Activated CD8-positive, alpha-beta T cell treated with anti-CD3 and anti-CD28 coated beads, Interleukin-2, amount 10 ng/mL, durations not matched to agents 7 days and 5 days (primary cell): ENCODE measurements at regions not wholly inside any gene's neighbourhood (a gene's known extent, or its start where the extent isn't known, plus 50 kb on each side); places are given as distances from the start of the nearest gene placed in this dataset.
"Not testable (repeated sequence)": the region's sequence is repeated elsewhere in the genome, so short reads cannot be mapped to it uniquely, and the experiment has no call there.

ENCODE experiments used
- ATAC-seq: fragments of 150-1000 bp; cut with Tn5 transposase; one replicate; pipeline ENCODE4 v1.10.0; 2021; ENCODE audit warnings: moderate library complexity
- CTCF ChIA-PET: fragments of 350-600 bp; sonication (Branson Sonifier 250); formaldehyde crosslinking; loops from one replicate; lab custom pipeline; 2021; ENCODE audit warnings: antibody characterized with exemption; lab: Charles Lee
- POLR2A ChIA-PET: fragments of 350-600 bp; sonication (Branson Sonifier 250); formaldehyde crosslinking; loops from one replicate; lab custom pipeline; 2021; ENCODE audit warnings: antibody characterized with exemption; lab: Charles Lee
- DNase-seq: peaks from one replicate; pipeline ENCODE4 v3.0.0-alpha.2; 2020
- H3K27ac Mint-ChIP-seq: one replicate; pipeline ENCODE4 v1.8.0; 2021; ENCODE audit warnings: mild to moderate bottlenecking, mixed read lengths
- H3K27me3 Mint-ChIP-seq: one replicate; pipeline ENCODE4 v1.8.0; 2021; ENCODE audit warnings: low read depth, mixed read lengths
- H3K36me3 Mint-ChIP-seq: one replicate; pipeline ENCODE4 v1.8.0; 2021; ENCODE audit warnings: low read depth, mixed read lengths
- H3K4me1 Mint-ChIP-seq: one replicate; pipeline ENCODE4 v1.8.0; 2021; ENCODE audit warnings: low read depth, mixed read lengths
- H3K4me3 Mint-ChIP-seq: one replicate; pipeline ENCODE4 v1.8.0; 2021; ENCODE audit warnings: mild to moderate bottlenecking, mixed read lengths
- H3K9me3 Mint-ChIP-seq: one replicate; pipeline ENCODE4 v1.8.0; 2022; ENCODE audit warnings: mixed read lengths; ENCODE audit not compliant: insufficient read depth

GRCh38 chr3:159026510-159026909 is 224.7 kb downstream of the MFSD1 start:
- Mint-ChIP-seq H3K27ac (no peak overlapping the region), H3K27me3 (no peaks in the 10 kb centered on the region), H3K4me3 (no peak overlapping the region), H3K4me1 (no peaks in the 10 kb centered on the region), H3K36me3 (no peaks in the 10 kb centered on the region), H3K9me3 (no peaks in the 10 kb centered on the region)
- DNase-seq (no peak), ATAC-seq (no peak)
- CTCF ChIA-PET: no interaction called here
- POLR2A ChIA-PET: no interaction called here

- H3K4me1 Mint-ChIP-seq: no peaks in the 10 kb centered on the region
- DNase-seq: no peak
- CTCF ChIA-PET: no interaction called here
- no peak for ATAC-seq
- no peak overlapping the region for H3K4me3 Mint-ChIP-seq
- H3K36me3 Mint-ChIP-seq: no peaks in the 10 kb centered on the region
- POLR2A ChIA-PET: no interaction called here
- no peaks in the 10 kb centered on the region for H3K9me3 Mint-ChIP-seq
- no peaks in the 10 kb centered on the region for H3K27me3 Mint-ChIP-seq
- no peak overlapping the region for H3K27ac Mint-ChIP-seq
Measured at GRCh38 chr3:159028706-159029105, 226.9 kb downstream of the MFSD1 start.

- no peak for ATAC-seq
- CTCF ChIA-PET: no interaction called here
- no peak overlapping the region for H3K27ac Mint-ChIP-seq
- no peaks in the 10 kb centered on the region for H3K36me3 Mint-ChIP-seq
- H3K4me3 Mint-ChIP-seq: no peak overlapping the region
- H3K27me3 Mint-ChIP-seq: no peaks in the 10 kb centered on the region
- DNase-seq: no peak
- POLR2A ChIA-PET: no interaction called here
- H3K4me1 Mint-ChIP-seq: no peaks in the 10 kb centered on the region
- no peaks in the 10 kb centered on the region for H3K9me3 Mint-ChIP-seq
Measured at GRCh38 chr3:159029306-159030026, 227.6 kb downstream of the MFSD1 start.

- DNase-seq (no peak), ATAC-seq (no peak)
- Mint-ChIP-seq H3K4me1 (no peaks in the 10 kb centered on the region), H3K27ac (no peak overlapping the region), H3K4me3 (no peak overlapping the region), H3K36me3 (no peaks in the 10 kb centered on the region), H3K9me3 (no peaks in the 10 kb centered on the region), H3K27me3 (no peaks in the 10 kb centered on the region)
- ChIA-PET CTCF (no interaction called here), POLR2A (no interaction called here)
Measured at GRCh38 chr3:159030138-159030670, 228.3 kb downstream of the MFSD1 start.

GRCh38 chr3:159030886-159031679 is 229.2 kb downstream of the MFSD1 start:
- ChIA-PET POLR2A (no interaction called here), CTCF (no interaction called here)
- Mint-ChIP-seq H3K4me1 (no peaks in the 10 kb centered on the region), H3K36me3 (no peaks in the 10 kb centered on the region), H3K27ac (no peak overlapping the region), H3K9me3 (no peaks in the 10 kb centered on the region), H3K27me3 (no peaks in the 10 kb centered on the region), H3K4me3 (no peak overlapping the region)
- DNase-seq (no peak), ATAC-seq (no peak)

- POLR2A ChIA-PET: no interaction called here
- no peaks in the 10 kb centered on the region for H3K36me3 Mint-ChIP-seq
- no peak for ATAC-seq
Measured at GRCh38 chr3:159032311-159032710, 230.5 kb downstream of the MFSD1 start.

GRCh38 chr3:159038405-159038804 is 236.6 kb downstream of the MFSD1 start:
- no peak for DNase-seq
- ATAC-seq: no peak
- no peak overlapping the region for H3K4me3 Mint-ChIP-seq
- no peaks in the 10 kb centered on the region for H3K36me3 Mint-ChIP-seq
- no peaks in the 10 kb centered on the region for H3K9me3 Mint-ChIP-seq
- H3K27me3 Mint-ChIP-seq: no peaks in the 10 kb centered on the region
- ChIA-PET POLR2A (no interaction called here), CTCF (no interaction called here)
- H3K4me1 Mint-ChIP-seq: no peaks in the 10 kb centered on the region
- no peak overlapping the region for H3K27ac Mint-ChIP-seq

More at GRCh38 chr3:159032311-159032710, 230.5 kb downstream of the MFSD1 start:
- no peak for DNase-seq
- Mint-ChIP-seq H3K27ac (no peak overlapping the region), H3K4me1 (no peaks in the 10 kb centered on the region), H3K9me3 (no peaks in the 10 kb centered on the region), H3K4me3 (no peak overlapping the region), H3K27me3 (no peaks in the 10 kb centered on the region)
- CTCF ChIA-PET: no interaction called here

GRCh38 chr3:159039286-159039685 is 237.4 kb downstream of the MFSD1 start:
- CTCF ChIA-PET: no interaction called here
- no peak overlapping the region for H3K27ac Mint-ChIP-seq
- H3K36me3 Mint-ChIP-seq: no peaks in the 10 kb centered on the region
- no peaks in the 10 kb centered on the region for H3K4me1 Mint-ChIP-seq
- no peaks in the 10 kb centered on the region for H3K9me3 Mint-ChIP-seq
- H3K4me3 Mint-ChIP-seq: no peak overlapping the region
- H3K27me3 Mint-ChIP-seq: no peaks in the 10 kb centered on the region
- ATAC-seq (no peak), DNase-seq (no peak)
- POLR2A ChIA-PET: no interaction called here

GRCh38 chr3:159045279-159045885 is 243.5 kb downstream of the MFSD1 start:
- no peak overlapping the region for H3K4me3 Mint-ChIP-seq
- no peak overlapping the region for H3K27ac Mint-ChIP-seq
- no peaks in the 10 kb centered on the region for H3K27me3 Mint-ChIP-seq
- CTCF ChIA-PET: no interaction called here
- H3K9me3 Mint-ChIP-seq: no peaks in the 10 kb centered on the region
- POLR2A ChIA-PET: no interaction called here
- H3K4me1 Mint-ChIP-seq: no peaks in the 10 kb centered on the region
- H3K36me3 Mint-ChIP-seq: no peaks in the 10 kb centered on the region
- no peak for ATAC-seq
- no peak for DNase-seq

- Mint-ChIP-seq H3K36me3 (no peaks in the 10 kb centered on the region), H3K4me1 (no peaks in the 10 kb centered on the region), H3K4me3 (no peak overlapping the region), H3K27me3 (no peaks in the 10 kb centered on the region), H3K27ac (no peak overlapping the region), H3K9me3 (no peaks in the 10 kb centered on the region)
- CTCF ChIA-PET: no interaction called here
- POLR2A ChIA-PET: no interaction called here
- DNase-seq (no peak), ATAC-seq (no peak)
Measured at GRCh38 chr3:159047361-159047760, 245.5 kb downstream of the MFSD1 start.

- ATAC-seq, H3K27ac Mint-ChIP-seq, H3K27me3 Mint-ChIP-seq, DNase-seq, H3K9me3 Mint-ChIP-seq, H3K4me1 Mint-ChIP-seq, H3K36me3 Mint-ChIP-seq, CTCF ChIA-PET, POLR2A ChIA-PET, H3K4me3 Mint-ChIP-seq: not testable (repeated sequence)
Measured at GRCh38 chr3:159052494-159052893, 250.6 kb downstream of the MFSD1 start.

- Mint-ChIP-seq H3K9me3 (no peaks in the 10 kb centered on the region), H3K27me3 (no peaks in the 10 kb centered on the region), H3K4me3 (no peak overlapping the region), H3K4me1 (no peaks in the 10 kb centered on the region), H3K36me3 (no peaks in the 10 kb centered on the region), H3K27ac (no peak overlapping the region)
- ATAC-seq (no peak), DNase-seq (no peak)
- CTCF ChIA-PET: no interaction called here
- POLR2A ChIA-PET: no interaction called here
Measured at GRCh38 chr3:159057621-159058020, 255.8 kb downstream of the MFSD1 start.
